DND-41 (cell line): ENCODE measurements at regions not wholly inside any gene's neighbourhood (a gene's known extent, or its start where the extent isn't known, plus 50 kb on each side); places are given as distances from the start of the nearest gene placed in this dataset.

Experiments
- EZH2 ChIP-seq: IDR thresholded peaks from 3 replicates; pipeline ENCODE4 v1.6.1; 2012; ENCODE audit warnings: borderline replicate concordance, low read depth, mild to moderate bottlenecking, moderate library complexity, low read length, inconsistent platforms; ENCODE audit not compliant: severe bottlenecking
- TF ChIP-seq, protein P1 (sequence below): IDR thresholded peaks from 2 replicates; pipeline ENCODE4 v1.5.1; 2012; ENCODE audit warnings: borderline replicate concordance, low read length, moderate library complexity, mild to moderate bottlenecking; ENCODE audit not compliant: poor library complexity, severe bottlenecking; ENCODE audit errors: extremely low read depth

DNA sequence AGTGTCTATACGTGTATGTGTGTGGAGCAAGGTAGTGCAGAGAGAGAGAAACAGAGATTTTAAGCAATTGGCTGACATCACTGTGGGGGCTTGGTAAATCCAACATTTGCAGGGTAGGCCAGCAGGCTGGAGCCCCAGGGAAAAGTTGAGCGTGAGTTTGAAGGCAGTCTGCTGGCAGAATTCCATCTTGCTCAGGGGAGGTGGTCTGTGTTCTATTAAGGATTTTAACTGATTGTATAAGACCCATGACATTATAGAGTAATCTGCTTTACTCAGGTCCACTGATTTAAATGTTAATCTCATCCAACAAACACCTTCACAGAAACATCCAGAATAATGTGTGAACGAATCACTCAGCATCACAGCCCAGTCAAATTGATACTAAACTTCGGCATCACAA lies 912.9 kb downstream of the GRM8 start:
- TF ChIP-seq, protein P1, sequence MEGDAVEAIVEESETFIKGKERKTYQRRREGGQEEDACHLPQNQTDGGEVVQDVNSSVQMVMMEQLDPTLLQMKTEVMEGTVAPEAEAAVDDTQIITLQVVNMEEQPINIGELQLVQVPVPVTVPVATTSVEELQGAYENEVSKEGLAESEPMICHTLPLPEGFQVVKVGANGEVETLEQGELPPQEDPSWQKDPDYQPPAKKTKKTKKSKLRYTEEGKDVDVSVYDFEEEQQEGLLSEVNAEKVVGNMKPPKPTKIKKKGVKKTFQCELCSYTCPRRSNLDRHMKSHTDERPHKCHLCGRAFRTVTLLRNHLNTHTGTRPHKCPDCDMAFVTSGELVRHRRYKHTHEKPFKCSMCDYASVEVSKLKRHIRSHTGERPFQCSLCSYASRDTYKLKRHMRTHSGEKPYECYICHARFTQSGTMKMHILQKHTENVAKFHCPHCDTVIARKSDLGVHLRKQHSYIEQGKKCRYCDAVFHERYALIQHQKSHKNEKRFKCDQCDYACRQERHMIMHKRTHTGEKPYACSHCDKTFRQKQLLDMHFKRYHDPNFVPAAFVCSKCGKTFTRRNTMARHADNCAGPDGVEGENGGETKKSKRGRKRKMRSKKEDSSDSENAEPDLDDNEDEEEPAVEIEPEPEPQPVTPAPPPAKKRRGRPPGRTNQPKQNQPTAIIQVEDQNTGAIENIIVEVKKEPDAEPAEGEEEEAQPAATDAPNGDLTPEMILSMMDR = no peak
- TF ChIP-seq EZH2 = no peak
